ENCODE measurements at regions not wholly inside any gene's neighbourhood (a gene's known extent, or its start where the extent isn't known, plus 50 kb on each side); places are given as distances from the start of the nearest gene placed in this dataset.
"Not testable (repeated sequence)": the region's sequence is repeated elsewhere in the genome, so short reads cannot be mapped to it uniquely, and the experiment has no call there.

DNA sequence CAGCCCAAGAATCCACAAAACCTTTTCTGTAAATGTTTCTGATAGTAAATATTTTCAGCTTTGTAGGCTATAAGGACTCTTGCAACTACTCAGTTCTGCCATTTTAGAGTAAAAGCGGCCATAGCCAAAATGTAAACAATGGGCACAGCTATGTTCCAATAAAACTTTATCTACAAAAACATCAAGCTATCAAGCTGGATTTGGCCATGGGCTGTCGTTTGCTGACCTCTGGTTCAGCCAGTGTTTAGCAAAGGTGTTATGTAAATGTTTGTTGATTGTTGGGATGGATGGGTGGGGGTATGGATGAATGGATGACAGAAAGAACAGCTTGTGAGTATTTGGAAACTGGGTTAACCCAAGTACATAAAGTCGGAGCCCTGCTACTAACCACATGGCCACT lies 111.1 kb upstream of the VRK1 start:
- no peak for DNase-seq (ENCODE audit: low spot score)

GRCh38 chr14:96688629-96689028 lies 108.6 kb upstream of the VRK1 start:
- no peak for DNase-seq (ENCODE audit: low spot score)

GRCh38 chr14:96690713-96691383 lies 106.3 kb upstream of the VRK1 start:
- no peak for DNase-seq (ENCODE audit: low spot score)

- no peak for DNase-seq (ENCODE audit: low spot score)
Measured at GRCh38 chr14:96693252-96693820, 103.8 kb upstream of the VRK1 start.

DNA sequence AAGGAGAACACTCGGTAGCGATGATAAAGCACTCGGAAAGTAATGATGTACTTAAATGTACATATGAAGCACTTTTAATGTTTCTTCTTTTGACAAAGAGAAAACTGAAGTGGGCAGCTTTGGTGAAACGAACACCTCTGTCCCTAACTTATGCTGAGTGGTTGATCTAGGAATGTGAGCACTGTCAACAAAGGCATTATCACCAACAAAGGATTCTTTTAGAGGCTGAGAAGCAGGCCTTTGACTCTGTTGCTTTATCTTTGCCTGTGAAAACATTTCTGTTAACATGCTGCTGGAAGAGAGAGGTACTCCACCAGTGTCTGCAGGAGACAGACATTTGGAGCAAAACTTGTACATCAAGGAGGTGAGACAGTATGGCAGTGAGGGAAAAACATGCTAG lies 103.2 kb upstream of the VRK1 start:
- DNase-seq (ENCODE audit: low spot score) = no peak

- no peak for DNase-seq (ENCODE audit: low spot score)
Measured at GRCh38 chr14:96698960-96699539, 98.1 kb upstream of the VRK1 start.

GRCh38 chr14:96699666-96700065 lies 97.5 kb upstream of the VRK1 start:
- no peak for DNase-seq (ENCODE audit: low spot score)

DNA sequence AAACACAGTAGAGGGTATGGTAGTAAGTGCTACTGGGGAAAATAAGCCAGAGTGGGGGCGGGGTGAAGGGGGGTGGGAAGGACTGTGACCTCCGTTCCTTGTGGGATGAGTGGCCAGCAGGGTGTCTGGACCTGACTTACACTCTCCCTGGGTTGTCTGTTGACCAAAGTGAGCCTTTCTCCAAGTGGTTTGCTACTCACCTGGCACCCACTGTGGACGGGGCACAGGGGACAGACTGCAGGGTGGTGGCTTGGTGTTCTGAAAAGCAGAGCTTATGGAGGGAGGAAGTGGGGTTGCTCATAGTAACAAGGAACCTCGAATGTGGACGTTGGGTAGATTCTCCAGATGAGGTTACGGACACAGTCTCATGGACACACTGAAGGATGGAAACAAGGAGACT lies 94.4 kb upstream of the VRK1 start:
- DNase-seq (ENCODE audit: low spot score) = no peak

GRCh38 chr14:96705422-96706092 lies 91.6 kb upstream of the VRK1 start:
- no peak for DNase-seq (ENCODE audit: low spot score)

GRCh38 chr14:96706893-96707292 lies 90.3 kb upstream of the VRK1 start:
- DNase-seq (ENCODE audit: low spot score) = no peak

- DNase-seq (ENCODE audit: low spot score) = no peak
Measured at GRCh38 chr14:96710060-96710666, 87.0 kb upstream of the VRK1 start.

- DNase-seq (ENCODE audit: low spot score) = no peak
Measured at GRCh38 chr14:96711559-96712267, 85.5 kb upstream of the VRK1 start.

GRCh38 chr14:96713426-96713825 lies 83.8 kb upstream of the VRK1 start:
- DNase-seq (ENCODE audit: low spot score) = no peak

- DNase-seq (ENCODE audit: low spot score) = not testable (repeated sequence)
Measured at GRCh38 chr14:96714537-96714936, 82.6 kb upstream of the VRK1 start.

DNA sequence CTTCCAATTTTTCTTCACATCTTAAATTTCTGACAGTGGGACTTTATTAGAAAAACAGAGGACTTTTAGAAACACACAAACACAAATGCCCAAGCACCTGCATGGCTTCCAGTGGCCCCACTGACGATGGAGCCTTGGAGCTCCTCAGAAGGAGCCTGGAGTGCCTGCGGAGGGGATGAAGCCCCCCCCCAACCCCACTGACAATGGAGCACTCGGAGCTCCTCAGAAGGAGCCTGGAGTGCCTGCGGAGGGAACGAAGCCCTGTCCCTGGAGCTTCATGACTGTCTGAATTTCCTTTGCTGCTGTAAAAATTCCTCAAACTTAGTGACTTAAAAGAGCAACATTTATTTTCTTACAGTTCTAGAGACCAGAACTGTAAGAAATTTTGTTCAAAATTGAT lies 80.1 kb upstream of the VRK1 start:
- DNase-seq (ENCODE audit: low spot score) = no peak

DNA sequence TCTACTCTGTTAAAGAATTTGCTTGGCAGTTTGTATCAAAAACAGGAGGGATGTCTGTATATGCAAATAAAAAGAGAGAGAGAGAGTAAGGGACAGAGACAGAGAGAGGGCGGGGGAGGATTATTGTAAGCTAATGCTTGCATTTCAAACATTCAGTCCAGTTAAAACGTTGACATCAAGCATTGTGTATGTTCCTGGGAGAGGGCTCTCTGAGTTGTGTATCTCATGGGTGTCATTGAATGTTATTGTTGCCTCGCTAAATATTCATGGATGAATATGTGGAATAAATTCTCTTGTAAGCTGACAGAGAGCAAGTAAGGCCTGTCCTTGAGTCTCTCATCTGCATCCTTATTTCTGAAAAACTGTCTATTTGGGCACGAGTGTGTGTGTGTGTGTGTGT lies 78.8 kb upstream of the VRK1 start:
- DNase-seq (ENCODE audit: low spot score) = no peak

GRCh38 chr14:96720702-96721101 lies 76.5 kb upstream of the VRK1 start:
- DNase-seq (ENCODE audit: low spot score) = not testable (repeated sequence)

GRCh38 chr14:96722736-96723135 lies 74.4 kb upstream of the VRK1 start:
- peak; percentile 28 for DNase-seq (ENCODE audit: low spot score)

DNA sequence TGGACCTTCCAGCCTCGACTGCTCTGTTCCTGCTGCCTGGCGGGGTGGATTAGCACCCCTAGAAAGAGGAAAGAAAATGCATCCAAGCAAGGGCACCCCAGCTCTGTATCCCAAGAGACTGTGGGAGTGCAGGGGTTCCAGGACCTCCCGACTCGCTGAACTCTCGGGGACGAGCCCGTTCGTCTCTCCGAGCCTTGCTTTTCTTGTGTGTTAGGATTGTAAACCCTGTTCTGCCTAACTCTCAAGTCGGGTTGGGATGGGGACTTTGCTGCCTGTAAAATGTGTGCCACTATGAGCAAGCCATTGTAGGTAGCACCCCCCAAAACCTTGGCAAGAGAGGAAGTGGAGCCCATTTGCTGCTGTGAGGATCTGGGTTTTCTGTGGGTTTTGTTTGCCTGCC lies 73.2 kb upstream of the VRK1 start:
- DNase-seq (ENCODE audit: low spot score) = no peak

DNA sequence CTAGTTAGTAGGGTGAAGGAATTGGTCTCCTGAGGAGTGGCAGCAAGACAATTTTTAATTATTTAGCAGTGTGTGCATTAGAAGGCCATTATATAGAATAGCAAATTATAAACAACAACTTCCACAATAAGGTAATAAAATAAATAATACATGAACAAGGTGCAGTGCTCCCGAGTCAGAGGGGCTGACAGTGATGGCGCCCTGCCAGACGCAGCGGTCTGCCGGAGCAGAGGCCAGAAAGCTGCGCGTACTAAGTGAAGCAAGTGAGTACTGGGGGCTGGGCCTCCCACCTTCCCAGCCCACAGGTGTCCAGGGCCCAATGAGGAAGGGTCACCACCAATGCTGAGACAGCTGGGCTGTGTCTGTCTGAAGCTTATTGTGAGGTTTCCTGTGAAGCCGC lies 72.0 kb upstream of the VRK1 start:
- no peak for DNase-seq (ENCODE audit: low spot score)

GRCh38 chr14:96727073-96727472 lies 70.1 kb upstream of the VRK1 start:
- no peak for DNase-seq (ENCODE audit: low spot score)

DNA sequence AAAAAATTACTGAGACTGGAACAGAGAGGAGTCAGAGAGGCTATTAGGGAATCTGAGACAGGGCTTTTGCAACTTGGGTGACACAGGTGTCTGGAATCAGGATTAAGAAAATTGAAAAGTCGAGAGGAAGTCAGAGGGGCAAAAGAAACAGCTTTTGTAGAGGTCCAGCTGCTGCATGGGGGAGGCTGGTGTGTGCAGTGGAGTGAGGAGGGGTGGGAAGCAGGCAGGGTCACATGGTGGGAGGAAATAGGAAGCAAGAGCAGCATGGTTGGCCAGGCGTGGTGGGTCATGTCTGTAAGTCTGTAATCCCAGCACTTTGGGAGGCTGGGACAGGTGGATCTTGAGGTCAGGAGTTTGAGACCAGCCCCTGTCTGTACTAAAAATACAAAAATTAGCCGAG lies 69.7 kb upstream of the VRK1 start:
- DNase-seq (ENCODE audit: low spot score) = peak; percentile 6
